G401.6 (cell line): ENCODE measurements at regions not wholly inside any gene's neighbourhood (a gene's known extent, or its start where the extent isn't known, plus 50 kb on each side); places are given as distances from the start of the nearest gene placed in this dataset.

Source experiments
- FAIRE-seq: peaks from 2 replicates; lab custom pipeline; 2012; peaks lifted over from hg19 to GRCh38; lab: Jason Lieb, UNC

DNA sequence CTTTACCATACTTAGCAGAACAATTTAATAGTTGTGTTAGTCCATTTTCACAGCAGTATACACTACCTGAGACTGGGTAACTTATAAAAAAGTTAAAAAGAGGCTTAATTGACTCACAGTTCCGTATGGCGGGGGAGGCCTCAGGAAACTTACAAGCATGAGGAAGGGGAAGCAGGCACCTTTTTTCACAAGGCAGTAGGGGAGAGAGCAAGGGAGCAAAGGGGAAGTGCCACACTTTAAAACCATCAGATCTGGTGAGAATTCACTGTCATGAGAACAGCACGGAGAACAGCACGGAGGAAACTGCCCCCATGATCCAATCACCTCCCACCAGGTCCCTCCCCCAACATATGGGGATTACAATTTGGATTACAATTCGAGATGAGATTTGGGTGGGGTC lies 269.9 kb downstream of the MTRR start:
- no peak for FAIRE-seq

DNA sequence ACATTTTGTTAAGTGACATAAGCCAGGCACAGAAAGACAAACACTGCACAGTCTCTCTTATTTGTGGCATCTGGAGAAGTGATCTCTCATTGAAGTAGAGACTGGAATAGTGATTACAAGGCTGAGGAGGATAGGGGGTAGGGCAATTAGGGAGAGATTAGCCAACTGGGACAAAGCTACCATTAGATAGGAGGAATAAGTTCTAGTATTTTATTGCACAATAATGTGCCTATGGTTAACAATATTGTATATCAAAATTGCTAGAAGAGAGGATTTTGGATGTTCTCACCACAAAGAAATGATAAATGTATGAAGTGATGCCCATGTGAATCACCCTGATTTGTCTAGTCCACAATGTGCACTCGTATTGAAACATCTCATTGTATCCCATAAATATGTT lies 281.8 kb downstream of the MTRR start:
- FAIRE-seq: no peak

DNA sequence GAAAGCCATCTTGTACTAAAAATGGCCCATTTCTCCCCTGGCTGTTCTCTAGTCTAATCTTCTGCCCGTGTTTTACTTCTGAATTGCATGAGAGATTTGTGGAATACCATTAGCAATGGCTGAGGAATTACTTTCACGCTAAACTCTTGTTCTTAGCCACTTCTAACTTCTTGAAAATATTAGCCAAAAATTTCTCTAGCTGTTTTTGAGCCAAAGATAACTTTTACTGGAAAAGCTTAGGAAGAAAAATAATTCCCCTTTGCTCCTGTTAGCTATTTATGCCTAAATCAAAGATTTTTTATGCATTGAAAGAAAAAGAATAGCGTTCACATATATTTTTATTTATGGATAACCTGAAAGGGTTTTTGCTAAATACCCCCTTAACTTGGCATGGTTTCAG lies 287.8 kb downstream of the MTRR start:
- no peak for FAIRE-seq

DNA sequence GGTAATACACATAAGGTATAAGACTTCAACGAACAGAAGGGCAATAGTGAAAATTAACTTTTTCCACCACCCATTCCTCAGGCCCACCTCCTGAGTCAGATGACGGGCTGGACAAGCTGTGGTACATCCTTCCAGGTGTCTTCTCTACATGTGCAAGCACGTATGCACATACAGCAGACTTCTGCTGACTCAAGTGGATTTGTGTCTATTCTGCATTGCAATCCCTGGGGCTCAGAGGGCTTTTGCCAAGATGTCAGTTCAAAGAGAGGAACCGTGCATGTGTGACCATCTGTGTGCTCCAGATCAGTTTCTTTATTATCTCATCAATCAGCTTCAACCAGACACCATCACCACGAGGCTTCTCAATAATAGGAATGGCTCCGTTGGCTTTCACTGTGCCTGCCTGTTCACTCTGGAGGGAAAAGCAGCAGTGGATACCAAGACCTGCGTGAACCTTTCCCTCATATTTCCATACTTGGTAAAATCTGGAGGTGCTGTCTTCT lies 288.4 kb downstream of the MTRR start:
- no peak for FAIRE-seq

DNA sequence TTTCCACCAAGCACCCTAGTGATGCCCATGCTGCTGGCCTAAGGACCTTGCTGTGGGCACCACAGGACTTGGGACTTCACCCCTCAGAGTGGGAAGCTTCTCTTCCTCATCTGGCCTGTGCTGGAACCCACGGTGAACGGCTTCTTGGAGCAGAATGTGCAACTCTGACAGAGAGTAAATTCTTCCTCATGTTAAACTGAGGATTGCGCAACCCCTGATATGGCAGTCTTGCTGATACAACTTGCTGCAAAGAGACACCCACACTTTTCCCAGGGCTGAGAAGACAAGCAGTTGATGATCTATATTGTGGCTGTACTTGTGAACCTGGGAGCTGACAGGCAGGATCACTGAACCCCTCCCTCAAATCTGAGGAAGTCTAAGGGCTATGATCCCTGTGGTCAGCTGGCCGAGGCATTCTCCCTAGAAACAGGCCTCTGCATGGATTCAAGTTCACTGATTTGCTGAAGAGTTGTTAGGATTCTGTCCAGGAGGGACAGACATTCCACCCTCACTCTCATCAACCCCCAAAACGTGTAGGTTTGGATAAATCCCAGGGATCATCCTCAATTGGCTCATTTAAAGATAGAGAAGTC lies 307.2 kb downstream of the MTRR start:
- no peak for FAIRE-seq

DNA sequence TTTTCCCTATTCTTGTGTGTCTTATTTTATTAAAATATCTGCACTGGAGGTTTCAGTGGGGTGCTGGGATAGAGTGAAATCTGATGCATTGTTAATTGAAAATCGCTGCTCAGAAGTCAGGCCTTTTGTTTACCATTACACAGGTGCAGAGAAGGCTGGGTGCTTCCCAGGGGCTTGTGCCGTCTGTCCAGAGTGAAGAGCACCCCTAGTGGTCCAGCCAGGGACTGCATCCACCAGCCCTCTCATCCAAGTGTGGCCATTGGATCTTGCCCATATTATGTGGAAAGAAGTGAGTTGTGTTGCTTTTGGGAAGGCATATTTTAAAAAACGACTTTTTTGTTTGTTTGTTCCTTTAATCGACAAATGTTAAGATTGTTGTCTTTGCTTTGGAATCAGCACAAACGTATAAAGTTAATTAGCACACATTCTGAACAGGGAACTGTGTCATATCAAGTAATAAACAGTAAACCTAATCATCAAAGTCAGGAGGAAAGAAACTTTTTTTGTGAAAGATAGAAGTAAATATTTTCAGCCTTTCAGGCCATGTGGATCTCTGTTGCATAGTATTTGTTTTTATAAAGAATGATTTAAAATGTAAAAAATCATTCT lies 315.6 kb downstream of the MTRR start:
- no peak for FAIRE-seq

DNA sequence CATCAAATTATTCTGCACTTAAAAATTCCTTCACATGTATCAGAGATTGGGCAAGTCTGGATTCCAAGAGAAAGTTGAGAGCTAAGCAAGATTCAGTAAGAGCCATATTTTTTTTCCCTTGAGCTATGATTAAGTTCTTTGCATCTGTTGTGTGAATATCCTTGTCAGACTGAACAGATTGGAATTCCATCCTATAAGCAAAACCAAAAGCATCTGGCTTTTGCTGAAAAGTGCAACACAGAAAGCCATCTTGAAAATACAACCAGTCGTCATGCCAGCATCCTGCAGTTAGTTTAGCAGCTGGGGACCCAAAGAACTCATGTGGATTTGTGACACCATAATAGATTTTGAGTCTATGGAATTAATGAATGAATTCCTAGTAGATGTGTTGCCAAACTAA lies 316.9 kb downstream of the MTRR start:
- no peak for FAIRE-seq

DNA sequence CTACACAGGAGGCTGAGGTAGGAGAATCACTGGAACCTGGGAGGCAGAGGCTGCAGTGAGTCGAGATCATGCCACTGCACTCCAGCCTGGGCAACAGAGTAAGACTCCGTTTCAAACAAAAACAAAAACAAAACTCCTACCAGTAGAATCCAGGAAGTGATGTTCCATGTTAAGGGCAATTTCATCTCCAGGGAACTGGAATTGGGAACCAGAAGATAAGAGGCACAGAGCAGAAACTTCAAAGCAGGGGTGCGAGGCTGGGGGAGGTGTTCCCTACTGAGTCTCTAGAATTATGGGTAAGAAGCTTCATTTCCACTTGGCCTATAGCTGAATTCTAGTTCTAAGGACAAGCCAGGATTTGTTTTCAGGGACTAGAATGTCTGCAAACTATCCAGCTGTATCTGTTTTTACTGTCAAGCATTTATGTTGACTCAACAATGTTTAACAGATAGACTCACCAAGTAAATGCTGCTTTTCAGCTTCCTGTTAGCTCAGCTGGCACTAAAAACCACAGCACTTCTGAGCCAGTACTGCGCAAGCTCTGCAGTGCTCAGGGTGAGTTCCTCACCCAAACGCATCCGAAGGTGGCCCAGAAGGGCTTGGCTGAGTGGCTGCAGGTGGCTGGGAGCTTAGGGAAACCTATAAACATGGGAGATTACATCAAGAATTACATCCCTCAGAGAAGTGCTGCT lies 320.1 kb downstream of the MTRR start:
- no peak for FAIRE-seq

DNA sequence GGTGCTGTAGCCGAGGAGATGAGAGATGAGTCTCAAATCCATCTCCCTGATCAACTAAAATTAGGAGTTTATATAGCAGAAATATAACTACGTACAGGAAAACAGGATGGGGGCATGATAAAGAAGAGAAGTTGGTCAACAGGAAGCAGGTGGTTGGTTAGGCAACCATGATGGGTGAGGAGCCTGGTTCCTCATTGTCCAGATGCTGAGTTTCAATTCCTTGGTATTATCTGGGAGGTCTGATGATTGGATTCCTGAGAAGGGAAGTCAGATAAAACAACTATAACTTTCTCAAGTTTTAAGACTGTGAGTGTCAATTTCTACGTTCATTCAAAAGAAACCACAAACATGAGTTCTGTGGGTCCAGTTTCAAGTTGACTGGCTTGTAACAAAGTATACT lies 323.9 kb downstream of the MTRR start:
- FAIRE-seq: no peak

DNA sequence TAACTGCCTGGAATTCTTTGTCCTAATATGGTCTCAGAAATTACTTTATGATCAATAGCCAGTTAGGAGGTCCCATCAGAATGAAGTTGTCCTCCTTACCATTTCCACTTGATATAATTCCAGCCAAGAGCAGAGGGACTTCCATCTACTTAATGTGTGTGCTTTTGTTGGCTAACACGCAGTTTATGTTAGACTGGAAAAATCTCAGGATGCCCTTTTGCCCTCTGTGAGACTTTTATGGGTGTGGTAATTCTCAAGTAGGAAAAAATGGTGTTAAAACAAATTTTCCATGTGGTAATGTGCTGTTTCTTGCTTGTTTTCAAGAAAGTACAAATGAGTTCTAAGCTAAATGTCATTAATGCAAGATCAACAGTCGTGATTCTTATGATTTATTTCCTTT lies 327.1 kb downstream of the MTRR start:
- FAIRE-seq: no peak

DNA sequence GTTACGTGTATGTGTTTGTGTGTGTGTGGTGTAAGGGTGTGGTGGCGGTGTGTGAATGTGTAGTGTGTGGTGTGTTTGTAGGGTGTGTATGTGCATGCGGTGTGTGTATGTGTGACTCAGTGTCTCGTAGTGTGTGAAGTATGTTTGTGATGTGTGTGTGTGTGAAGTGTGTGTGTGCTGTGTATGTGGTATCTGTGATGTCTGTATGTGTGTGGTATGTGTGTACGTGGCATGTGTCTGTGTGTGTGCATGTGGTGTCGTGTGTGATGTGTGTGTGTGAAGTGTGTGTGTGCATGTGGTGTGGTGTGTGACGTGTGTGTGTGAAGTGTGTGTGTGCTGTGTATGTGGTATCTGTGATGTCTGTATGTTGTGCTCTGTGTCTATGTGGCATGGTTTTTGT lies 339.4 kb downstream of the MTRR start:
- no peak for FAIRE-seq

DNA sequence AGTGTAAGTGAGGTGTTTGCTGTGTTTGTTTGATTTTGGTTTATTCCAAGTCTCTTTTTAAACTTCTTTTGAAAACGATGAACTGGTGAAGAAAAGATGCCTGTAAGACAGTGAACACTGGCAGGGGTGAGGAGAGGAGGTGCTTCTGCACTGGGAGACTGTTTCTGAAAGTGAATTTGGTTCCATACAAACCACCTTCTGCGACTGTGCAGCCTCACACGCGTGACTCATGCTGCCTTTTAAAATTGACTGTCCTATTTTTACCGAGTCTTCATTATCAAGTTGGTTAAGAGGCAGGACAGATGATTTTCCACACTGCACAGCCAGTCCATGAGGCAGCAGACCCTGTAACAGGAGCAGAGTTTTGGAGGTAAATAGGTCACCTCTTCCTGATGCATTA lies 340.6 kb downstream of the MTRR start:
- FAIRE-seq: no peak

DNA sequence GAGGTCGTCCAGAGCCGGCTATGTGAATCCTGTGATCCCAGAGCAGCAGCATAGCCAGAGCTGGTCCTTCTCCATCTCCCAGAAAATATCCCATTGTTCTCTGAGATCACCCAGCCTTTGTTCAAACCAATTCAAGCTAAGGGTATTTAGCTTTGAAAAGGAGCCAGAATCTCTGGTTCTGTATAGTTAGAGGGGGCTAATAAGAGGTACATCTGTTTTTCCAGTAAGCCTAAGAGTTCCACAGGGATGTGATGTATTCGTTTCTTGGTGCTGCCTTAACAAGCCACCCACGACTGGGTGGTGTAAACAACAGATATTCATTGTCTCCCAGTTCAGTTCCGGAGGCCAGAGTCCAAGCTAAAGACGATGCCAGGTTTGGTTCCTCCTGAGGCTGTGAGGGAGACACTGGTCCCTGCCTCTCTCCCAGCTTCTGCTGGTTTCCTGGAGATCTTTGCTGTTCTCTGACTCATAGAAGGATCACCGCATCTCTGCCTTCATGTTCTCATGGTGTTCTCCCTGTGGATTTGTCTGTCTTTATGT lies 344.8 kb downstream of the MTRR start:
- no peak for FAIRE-seq

DNA sequence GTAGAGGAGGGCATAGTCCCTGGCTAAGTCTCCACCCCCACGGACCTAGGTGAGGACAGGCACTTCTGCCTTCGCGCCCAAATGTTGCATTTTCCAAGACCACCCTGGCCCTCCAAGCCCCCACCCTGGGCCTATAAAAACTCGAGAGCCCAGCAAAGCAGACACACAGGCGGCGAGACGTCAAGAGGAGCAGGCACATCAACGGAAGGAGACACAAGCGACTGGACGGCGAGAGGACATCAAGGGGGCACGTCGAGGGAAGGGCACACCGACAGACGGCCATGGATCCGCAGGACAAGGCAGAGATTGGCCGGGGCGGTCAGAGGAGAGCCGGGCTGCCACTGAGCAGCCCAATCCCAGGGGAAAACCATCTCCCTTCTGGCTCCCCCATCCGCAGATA lies 348.0 kb downstream of the MTRR start:
- no peak for FAIRE-seq

DNA sequence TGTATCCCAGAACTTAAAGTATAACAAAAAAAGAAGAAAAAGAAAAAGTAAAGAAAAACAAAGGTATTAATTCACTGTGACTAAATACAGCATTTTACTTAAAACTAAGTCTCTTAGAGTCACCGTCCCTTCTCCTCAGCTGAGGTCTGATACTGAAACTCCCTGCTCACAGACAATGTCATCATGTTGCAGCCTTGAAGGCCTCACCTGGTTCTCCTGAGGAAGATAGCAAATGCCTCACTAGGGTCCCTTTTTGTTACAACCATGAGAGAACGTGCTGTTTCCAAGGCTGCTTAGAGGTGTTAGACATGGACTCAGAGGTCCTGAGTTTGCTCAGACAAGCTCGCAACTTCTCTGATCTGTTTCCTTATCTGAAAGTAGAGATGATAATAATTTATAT lies 357.2 kb downstream of the MTRR start:
- no peak for FAIRE-seq

DNA sequence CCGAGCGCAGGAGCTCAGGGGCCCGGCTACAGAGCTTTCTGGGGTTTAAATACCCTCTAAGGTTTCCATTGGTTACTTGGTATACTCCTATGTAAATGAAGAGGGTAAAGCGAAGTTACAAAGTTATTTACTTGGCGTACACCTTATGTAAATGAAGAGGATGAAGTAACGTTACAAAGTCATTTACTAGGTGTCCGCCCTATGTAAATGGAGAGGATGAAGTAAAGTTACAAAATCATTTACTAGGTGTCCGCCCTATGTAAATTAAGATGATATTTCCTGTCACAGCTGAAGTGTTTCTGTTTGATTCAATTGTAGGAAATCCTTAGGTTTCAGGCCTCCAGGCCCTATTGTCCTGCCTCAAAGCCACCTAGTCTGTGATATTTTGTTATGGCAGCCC lies 358.2 kb downstream of the MTRR start:
- no peak for FAIRE-seq

DNA sequence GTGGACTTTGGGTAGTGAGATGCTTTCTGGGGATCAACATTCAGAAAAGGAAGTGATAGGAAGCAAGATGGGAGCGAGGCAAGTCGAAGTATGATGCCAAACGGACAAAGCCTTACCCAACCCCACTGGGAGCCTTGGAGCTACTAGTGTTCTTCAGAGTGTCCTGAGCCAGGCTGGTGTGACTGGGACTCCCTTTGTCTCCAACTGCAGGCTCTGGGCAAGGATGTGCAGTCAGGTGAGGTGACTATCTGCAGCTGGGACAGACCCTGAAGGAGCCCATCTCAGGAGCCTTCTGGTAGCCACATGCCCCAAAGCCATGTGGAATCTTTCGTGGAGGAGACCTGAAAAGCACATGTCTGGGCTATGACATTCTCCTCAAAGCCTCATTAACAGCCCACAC lies 360.6 kb downstream of the MTRR start:
- no peak for FAIRE-seq

DNA sequence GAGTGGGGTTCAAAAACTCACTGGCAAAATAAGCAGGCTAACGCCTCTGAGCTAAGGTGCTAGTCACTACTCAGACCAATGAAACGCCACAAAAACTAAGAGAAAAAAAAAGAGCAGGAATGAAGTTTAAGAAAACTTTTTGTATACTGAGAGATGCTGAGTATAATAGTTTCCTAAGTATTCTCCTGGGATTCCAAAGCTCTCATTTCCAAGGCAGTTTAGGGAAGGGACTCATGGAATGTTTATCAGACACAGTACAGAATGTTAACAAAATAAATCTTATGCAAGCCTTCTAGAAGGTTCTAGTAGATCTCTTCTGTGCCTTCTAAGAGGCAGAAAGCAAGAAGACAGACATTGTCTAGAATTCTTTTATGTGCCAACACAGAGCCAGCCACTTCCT lies 361.9 kb downstream of the MTRR start:
- FAIRE-seq: no peak

DNA sequence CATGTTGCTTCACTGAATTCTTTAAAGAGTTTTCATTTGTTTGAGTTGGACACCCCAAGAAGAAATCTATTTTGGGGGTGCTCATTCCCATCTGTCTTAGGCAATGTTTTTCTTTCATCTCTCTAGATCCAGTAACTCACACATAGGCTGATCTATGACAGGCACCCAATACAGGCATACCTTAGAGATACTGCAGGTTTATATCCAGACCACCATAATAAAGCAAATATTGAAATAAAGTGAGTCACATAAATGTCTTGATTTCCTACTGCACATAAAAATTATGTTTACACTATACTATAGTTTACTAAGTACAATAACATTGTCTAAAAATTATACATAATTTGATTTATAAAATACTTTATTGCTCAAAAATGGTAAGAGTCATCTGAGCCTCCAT lies 364.5 kb downstream of the MTRR start:
- FAIRE-seq: no peak

DNA sequence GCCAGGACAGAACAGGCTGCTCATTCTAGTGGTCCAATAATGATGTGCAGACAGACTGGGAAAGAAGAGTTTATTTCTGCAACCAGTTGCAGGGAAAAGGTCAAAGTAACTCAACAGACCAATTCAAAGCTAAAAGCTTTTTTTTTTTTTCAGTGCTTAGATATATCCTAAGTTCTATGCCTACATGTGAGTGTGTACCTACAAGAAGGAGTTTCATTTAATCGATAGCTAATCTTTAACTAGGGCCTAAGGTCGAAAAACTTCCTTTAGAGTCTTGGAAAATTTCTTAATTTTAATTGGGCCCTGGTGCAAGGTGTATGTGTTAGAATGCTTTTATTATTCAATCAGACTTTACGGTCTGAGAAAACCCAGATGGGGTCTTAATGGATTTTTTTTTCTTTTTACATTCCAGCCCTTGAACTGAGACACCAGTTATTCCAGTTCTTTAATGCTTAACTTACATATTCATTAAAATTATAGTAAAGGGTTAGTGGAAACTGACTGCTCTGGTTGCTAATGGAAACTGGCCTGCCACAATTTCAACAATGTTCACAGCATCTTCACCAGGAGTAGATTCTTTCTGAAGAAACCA lies 365.3 kb downstream of the MTRR start:
- FAIRE-seq: no peak

DNA sequence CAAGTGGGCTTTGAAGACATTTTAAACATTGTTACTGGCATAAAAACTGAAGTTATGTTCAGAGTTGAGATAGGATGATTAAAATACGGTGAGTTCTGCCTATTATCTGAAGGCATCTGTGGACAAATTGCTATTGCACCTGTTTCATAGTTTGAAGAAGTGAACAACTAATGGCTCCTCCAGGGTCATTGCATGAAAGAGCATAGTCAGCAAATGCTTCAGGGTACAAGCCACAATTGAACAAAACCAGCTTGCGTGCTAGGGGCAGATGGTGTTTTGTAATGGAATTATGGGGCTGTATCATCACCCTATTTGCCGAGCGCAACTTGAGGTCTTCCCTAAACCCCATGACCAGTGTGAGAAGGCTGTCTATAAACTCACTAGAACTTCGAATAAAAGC lies 369.1 kb downstream of the MTRR start:
- no peak for FAIRE-seq

DNA sequence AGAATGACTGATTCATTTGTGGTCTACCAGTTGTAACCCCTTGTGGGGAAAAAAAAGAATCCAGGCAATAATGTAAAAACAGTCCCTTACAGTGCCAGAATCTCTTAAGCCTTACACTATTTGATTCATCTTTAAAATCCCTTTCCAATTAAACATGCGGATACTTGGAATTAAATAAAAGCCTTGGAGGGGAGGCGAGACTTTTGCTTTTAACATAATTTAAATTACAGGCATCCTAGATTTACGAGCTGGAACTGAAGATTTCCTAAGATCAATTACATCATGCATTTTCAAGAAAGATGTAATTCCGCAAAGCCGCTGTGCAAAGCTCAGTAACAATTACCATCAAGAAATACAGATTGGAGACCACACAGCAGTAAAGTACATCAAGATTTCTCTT lies 370.2 kb downstream of the MTRR start:
- FAIRE-seq: no peak

DNA sequence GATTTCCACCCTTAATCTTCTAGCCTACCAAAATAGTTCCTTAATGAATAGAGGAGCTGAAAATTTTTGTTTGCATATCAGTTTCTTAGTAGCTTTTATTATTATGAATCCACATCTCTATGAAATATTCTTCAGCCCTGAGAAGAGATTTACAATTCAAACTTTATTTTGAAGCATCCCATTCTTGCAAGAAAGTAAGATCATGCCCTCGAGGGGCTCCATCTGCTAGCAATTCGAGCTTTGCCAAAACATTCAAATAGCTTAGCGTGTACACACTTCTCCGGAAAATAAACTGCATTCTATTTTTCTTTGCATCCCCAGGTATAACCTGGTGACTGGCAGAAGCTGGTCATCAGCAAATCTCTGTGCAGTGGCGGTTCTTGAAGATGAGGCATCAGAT lies 370.7 kb downstream of the MTRR start:
- no peak for FAIRE-seq
